OCI-LY7 (cell line): ENCODE measurements at regions not wholly inside any gene's neighbourhood (a gene's known extent, or its start where the extent isn't known, plus 50 kb on each side); places are given as distances from the start of the nearest gene placed in this dataset.

Experiments
- CTCF ChIP-seq: fragments of 200-600 bp; sonication (generic); conservative IDR thresholded peaks from 2 replicates; pipeline ENCODE4 v1.5.1; 2014; ENCODE audit warnings: mild to moderate bottlenecking, antibody characterized with exemption, low read length, moderate library complexity, mixed read lengths
- EZH2phosphoT487 ChIP-seq: fragments of 200-600 bp; sonication (generic); IDR thresholded peaks from 2 replicates; pipeline ENCODE4 v1.6.1; 2018; ENCODE audit warnings: low read depth, borderline replicate concordance, mild to moderate bottlenecking, mixed run types, antibody characterized with exemption, low read length, moderate library complexity, mixed read lengths

GRCh38 chr7:36795451-36796021, 71.2 kb upstream of the AOAH start:
- TF ChIP-seq CTCF (no peak), EZH2phosphoT487 (no peak)
